H9 (cell line): ENCODE measurements at regions not wholly inside any gene's neighbourhood (a gene's known extent, or its start where the extent isn't known, plus 50 kb on each side); places are given as distances from the start of the nearest gene placed in this dataset.

Experiments
- DNase-seq: peaks from one replicate; pipeline ENCODE4 v3.0.0-alpha.2; 2017
- H2AFZ ChIP-seq: one replicate; pipeline ENCODE4 v1.6.1; 2013; ENCODE audit warnings: mild to moderate bottlenecking, low read length, control low read depth, moderate library complexity
- H2AK5ac ChIP-seq: 2 replicates; pipeline ENCODE4 v1.6.1; 2013; ENCODE audit warnings: low read length, control low read depth, mixed read lengths; ENCODE audit not compliant: insufficient read length
- H2BK120ac ChIP-seq: one replicate; pipeline ENCODE4 v1.6.1; 2013; ENCODE audit warnings: low read depth, mild to moderate bottlenecking, low read length, control low read depth, inconsistent platforms; ENCODE audit not compliant: poor library complexity, severe bottlenecking
- H2BK12ac ChIP-seq: 2 replicates; pipeline ENCODE4 v1.6.1; 2013; ENCODE audit warnings: low read length, control low read depth, mixed read lengths, low read depth; ENCODE audit not compliant: insufficient read length
- H2BK15ac ChIP-seq: 2 replicates; pipeline ENCODE4 v1.6.1; 2013; ENCODE audit warnings: low read depth, low read length, control low read depth
- H2BK20ac ChIP-seq: one replicate; pipeline ENCODE4 v1.6.1; 2013; ENCODE audit warnings: low read depth, mild to moderate bottlenecking, low read length, control low read depth, inconsistent platforms; ENCODE audit not compliant: poor library complexity, severe bottlenecking
- H2BK5ac ChIP-seq: 2 replicates; pipeline ENCODE4 v1.6.1; 2013; ENCODE audit warnings: low read length, control low read depth, mixed read lengths; ENCODE audit not compliant: insufficient read length
- H3K14ac ChIP-seq: 2 replicates; pipeline ENCODE4 v1.6.1; 2013; ENCODE audit warnings: low read length, control low read depth; ENCODE audit not compliant: insufficient read depth
- H3K18ac ChIP-seq: 2 replicates; pipeline ENCODE4 v1.6.1; 2013; ENCODE audit warnings: low read depth, mild to moderate bottlenecking, mixed read lengths, low read length, control low read depth; ENCODE audit not compliant: insufficient read length
- H3K23ac ChIP-seq: 2 replicates; pipeline ENCODE4 v1.6.1; 2013; ENCODE audit warnings: low read length, control low read depth, mixed read lengths, low read depth; ENCODE audit not compliant: insufficient read length
- H3K23me2 ChIP-seq: 2 replicates; pipeline ENCODE4 v1.6.1; 2013; ENCODE audit warnings: low read depth, mild to moderate bottlenecking, mixed read lengths, low read length, control low read depth; ENCODE audit not compliant: insufficient read length, poor library complexity, severe bottlenecking
- H3K27ac ChIP-seq: 2 replicates; pipeline ENCODE4 v1.5.1; 2013; ENCODE audit warnings: low read length, control low read depth, mixed read lengths, low read depth; ENCODE audit not compliant: insufficient read length
- H3K27me3 ChIP-seq: 2 replicates; pipeline ENCODE4 v1.6.1; 2013; ENCODE audit warnings: low read length, control low read depth, inconsistent platforms; ENCODE audit not compliant: insufficient read depth
- H3K4ac ChIP-seq: 2 replicates; pipeline ENCODE4 v1.6.1; 2013; ENCODE audit warnings: low read depth, mild to moderate bottlenecking, control low read depth, inconsistent platforms, low read length, moderate library complexity
- H3K4me1 ChIP-seq: 2 replicates; pipeline ENCODE4 v1.6.1; 2013; ENCODE audit warnings: low read length, control low read depth, inconsistent platforms; ENCODE audit not compliant: insufficient read depth
- H3K4me2 ChIP-seq: 2 replicates; pipeline ENCODE4 v1.6.1; 2013; ENCODE audit warnings: low read length, control low read depth, mixed read lengths; ENCODE audit not compliant: insufficient read length, insufficient read depth
- H3K56ac ChIP-seq: 2 replicates; pipeline ENCODE4 v1.6.1; 2013; ENCODE audit warnings: low read depth, mild to moderate bottlenecking, mixed read lengths, low read length, control low read depth; ENCODE audit not compliant: insufficient read length
- H3K79me1 ChIP-seq: 2 replicates; pipeline ENCODE4 v1.6.1; 2013; ENCODE audit warnings: low read depth, mild to moderate bottlenecking, moderate library complexity, low read length, control low read depth, inconsistent platforms; ENCODE audit not compliant: insufficient read depth, poor library complexity, severe bottlenecking
- H3K79me2 ChIP-seq: 2 replicates; pipeline ENCODE4 v1.6.1; 2013; ENCODE audit warnings: low read length, control low read depth, inconsistent platforms; ENCODE audit not compliant: insufficient read depth
- H3K9ac ChIP-seq: 2 replicates; pipeline ENCODE4 v1.6.1; 2013; ENCODE audit warnings: low read length, control low read depth, mixed read lengths; ENCODE audit not compliant: insufficient read length; ENCODE audit errors: extremely low read depth
- H3K9me3 ChIP-seq: one replicate; pipeline ENCODE4 v1.6.1; 2013; ENCODE audit warnings: low read depth, low read length, inconsistent platforms; ENCODE audit not compliant: control insufficient read depth
- H3T11ph ChIP-seq: one replicate; pipeline ENCODE4 v1.6.1; 2013; ENCODE audit warnings: mild to moderate bottlenecking, low read length, control low read depth, inconsistent platforms
- H4K20me1 ChIP-seq: one replicate; pipeline ENCODE4 v1.6.1; 2013; ENCODE audit not compliant: control insufficient read depth, insufficient read length, insufficient read depth
- H4K5ac ChIP-seq: 2 replicates; pipeline ENCODE4 v1.6.1; 2013; ENCODE audit warnings: low read depth, mild to moderate bottlenecking, mixed read lengths, low read length, control low read depth; ENCODE audit not compliant: insufficient read length
- H4K8ac ChIP-seq: replicated peaks from 2 replicates; pipeline ENCODE4 v1.6.1; 2013; ENCODE audit warnings: low read length, control low read depth, mixed read lengths, low read depth; ENCODE audit not compliant: insufficient read length
- H4K91ac ChIP-seq: 2 replicates; pipeline ENCODE4 v1.6.1; 2013; ENCODE audit warnings: low read depth, mild to moderate bottlenecking, moderate library complexity, mixed read lengths, low read length, control low read depth; ENCODE audit not compliant: insufficient read length
- H3K27ac Mint-ChIP-seq, 3 experiments: 2 replicates in 2 of 3; 3 replicates in 1 of 3; pipeline ENCODE4 v1.8.0; 2020 to 2021; ENCODE audit warnings: mixed read lengths in 3 of 3, mild to moderate bottlenecking in 1 of 3, moderate library complexity in 1 of 3
- H3K27me3 Mint-ChIP-seq: 2 replicates; pipeline ENCODE4 v1.8.0; 2021; ENCODE audit warnings: low read depth, mild to moderate bottlenecking, moderate library complexity, mixed read lengths
- H3K36me3 Mint-ChIP-seq, 3 experiments: 2 replicates in 2 of 3; 3 replicates in 1 of 3; pipeline ENCODE4 v1.8.0; 2020 to 2021; ENCODE audit warnings: low read depth in 3 of 3, mixed read lengths in 3 of 3; ENCODE audit not compliant: insufficient read depth in 1 of 3
- H3K4me1 Mint-ChIP-seq, 2 experiments: 2 replicates each; pipeline ENCODE4 v1.8.0; 2020; ENCODE audit warnings: mixed read lengths in 2 of 2
- H3K4me3 Mint-ChIP-seq, 2 experiments: 2 replicates in 1 of 2; 3 replicates in 1 of 2; pipeline ENCODE4 v1.8.0; 2020 to 2021; ENCODE audit warnings: mild to moderate bottlenecking in 2 of 2, mixed read lengths in 2 of 2, moderate library complexity in 1 of 2
- H3K9me3 Mint-ChIP-seq, 2 experiments: 2 replicates in 1 of 2; 3 replicates in 1 of 2; pipeline ENCODE4 v1.8.0; 2020; ENCODE audit warnings: mild to moderate bottlenecking in 2 of 2, mixed read lengths in 2 of 2, moderate library complexity in 1 of 2
- WGBS: extraction: QIAGEN DNeasy Blood & Tissue Kit; methylation state at CpG from one replicate; pipeline ENCODE4 v1.1.7; 2013; ENCODE audit warnings: missing lambda C conversion rate, low lambda C conversion rate, mixed read lengths; ENCODE audit not compliant: insufficient read length; ENCODE audit errors: extremely low coverage; 5-methylcytosine and 5-hydroxymethylcytosine counted together
- TF ChIP-seq, protein P1 (sequence below): fragments of 200-600 bp; sonication (generic); conservative IDR thresholded peaks from 3 replicates; pipeline ENCODE4 v1.8.0; 2021; ENCODE audit warnings: antibody characterized with exemption, mild to moderate bottlenecking

DNA sequence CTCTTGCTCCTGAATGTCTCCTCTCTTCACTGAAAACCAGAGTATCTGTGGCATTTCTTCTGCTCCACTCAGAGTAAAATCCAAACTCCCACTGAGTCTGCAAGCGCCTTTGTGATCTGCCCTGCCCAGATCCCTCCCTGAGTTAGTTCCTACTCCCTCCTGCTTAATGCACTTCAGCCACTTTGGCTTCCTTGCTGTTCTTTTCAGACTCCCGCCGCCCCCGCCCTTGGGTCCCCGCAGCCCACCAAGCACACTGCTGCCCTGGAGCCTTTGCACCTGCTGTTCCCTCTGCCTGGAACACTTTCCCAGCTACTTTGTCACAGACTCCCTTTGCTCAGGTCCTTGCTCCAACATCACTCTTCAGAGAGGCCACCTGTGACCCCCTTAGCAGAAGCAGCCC is 127.2 kb upstream of the SLC25A48 start:
- Histone ChIP-seq H4K5ac (no peak overlapping the region), H4K20me1 (no peaks in the 10 kb centered on the region), H2BK15ac (no peak overlapping the region), H2AFZ (no peak overlapping the region), H4K91ac (no peak overlapping the region), H2BK5ac (no peak overlapping the region), H3K79me2 (no peaks in the 10 kb centered on the region), H3K18ac (no peak overlapping the region), H3K4me2 (no peak overlapping the region), H3K27ac (no peak overlapping the region), H3K9me3 (no peaks in the 10 kb centered on the region), H3K56ac (no peak overlapping the region), H3K27me3 (no peaks in the 10 kb centered on the region), H3K23ac (no peak overlapping the region), H3K4me1 (no peaks in the 10 kb centered on the region), H3K9ac (no peak overlapping the region), H2AK5ac (no peak overlapping the region), H3K79me1 (no peaks in the 10 kb centered on the region), H2BK12ac (no peak overlapping the region), H3K23me2 (no peaks in the 10 kb centered on the region), H2BK20ac (no peak overlapping the region), H3T11ph (no peak overlapping the region), H4K8ac (no peak overlapping the region), H3K14ac (no peak overlapping the region), H2BK120ac (no peak overlapping the region), H3K4ac (no peak overlapping the region)
- Mint-ChIP-seq H3K27ac (peak overlapping the region in 1 of 3 experiments; percentile 7; a peak in 1 of 7 replicates), H3K9me3 (no peaks in the 10 kb centered on the region), H3K4me3 (no peak overlapping the region), H3K27me3 (peaks cover 6% of the 10 kb centered on the region), H3K4me1 (peaks cover 14% of the 10 kb centered on the region in 2 experiments), H3K36me3 (no peaks in the 10 kb centered on the region)
- WGBS, result no CpG with 5 or more reads among the region's 5 CpGs
- TF ChIP-seq, protein P1, sequence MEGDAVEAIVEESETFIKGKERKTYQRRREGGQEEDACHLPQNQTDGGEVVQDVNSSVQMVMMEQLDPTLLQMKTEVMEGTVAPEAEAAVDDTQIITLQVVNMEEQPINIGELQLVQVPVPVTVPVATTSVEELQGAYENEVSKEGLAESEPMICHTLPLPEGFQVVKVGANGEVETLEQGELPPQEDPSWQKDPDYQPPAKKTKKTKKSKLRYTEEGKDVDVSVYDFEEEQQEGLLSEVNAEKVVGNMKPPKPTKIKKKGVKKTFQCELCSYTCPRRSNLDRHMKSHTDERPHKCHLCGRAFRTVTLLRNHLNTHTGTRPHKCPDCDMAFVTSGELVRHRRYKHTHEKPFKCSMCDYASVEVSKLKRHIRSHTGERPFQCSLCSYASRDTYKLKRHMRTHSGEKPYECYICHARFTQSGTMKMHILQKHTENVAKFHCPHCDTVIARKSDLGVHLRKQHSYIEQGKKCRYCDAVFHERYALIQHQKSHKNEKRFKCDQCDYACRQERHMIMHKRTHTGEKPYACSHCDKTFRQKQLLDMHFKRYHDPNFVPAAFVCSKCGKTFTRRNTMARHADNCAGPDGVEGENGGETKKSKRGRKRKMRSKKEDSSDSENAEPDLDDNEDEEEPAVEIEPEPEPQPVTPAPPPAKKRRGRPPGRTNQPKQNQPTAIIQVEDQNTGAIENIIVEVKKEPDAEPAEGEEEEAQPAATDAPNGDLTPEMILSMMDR, result no peak
- peak; percentile 10 for DNase-seq
